ENCODE measurements at regions not wholly inside any gene's neighbourhood (a gene's known extent, or its start where the extent isn't known, plus 50 kb on each side); places are given as distances from the start of the nearest gene placed in this dataset.

DNA sequence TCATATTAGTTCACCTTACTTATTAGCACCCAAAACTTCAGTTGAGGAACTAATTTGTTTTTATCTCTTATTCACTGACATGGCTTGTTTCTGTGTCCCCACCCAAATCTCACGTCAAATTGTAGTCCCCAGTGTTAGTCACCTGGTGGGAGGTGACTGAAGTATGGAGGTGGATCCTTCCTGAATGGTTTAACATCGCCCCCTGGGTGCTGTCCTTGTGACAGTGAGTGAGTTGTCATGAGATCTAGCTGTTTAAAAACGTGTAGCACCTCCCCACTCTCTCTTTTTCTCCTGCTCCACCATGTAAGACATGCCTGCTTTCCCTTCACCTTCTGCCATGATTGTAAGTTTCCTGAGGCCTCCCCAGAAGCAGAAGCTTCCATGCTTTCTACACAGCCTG is 75.0 kb upstream of the HECTD2 start:
- TF ChIP-seq MYC (IDR thresholded peaks at IDR 0.05; ENCODE audit: low read depth, low read length) (no peak), POLR2A (IDR thresholded peaks at IDR 0.05; ENCODE audit: extremely low read depth, insufficient read length) (no peak), MAX (IDR thresholded peaks at IDR 0.05; ENCODE audit: low read depth, low read length) (no peak)
- TF ChIP-seq, protein P1, sequence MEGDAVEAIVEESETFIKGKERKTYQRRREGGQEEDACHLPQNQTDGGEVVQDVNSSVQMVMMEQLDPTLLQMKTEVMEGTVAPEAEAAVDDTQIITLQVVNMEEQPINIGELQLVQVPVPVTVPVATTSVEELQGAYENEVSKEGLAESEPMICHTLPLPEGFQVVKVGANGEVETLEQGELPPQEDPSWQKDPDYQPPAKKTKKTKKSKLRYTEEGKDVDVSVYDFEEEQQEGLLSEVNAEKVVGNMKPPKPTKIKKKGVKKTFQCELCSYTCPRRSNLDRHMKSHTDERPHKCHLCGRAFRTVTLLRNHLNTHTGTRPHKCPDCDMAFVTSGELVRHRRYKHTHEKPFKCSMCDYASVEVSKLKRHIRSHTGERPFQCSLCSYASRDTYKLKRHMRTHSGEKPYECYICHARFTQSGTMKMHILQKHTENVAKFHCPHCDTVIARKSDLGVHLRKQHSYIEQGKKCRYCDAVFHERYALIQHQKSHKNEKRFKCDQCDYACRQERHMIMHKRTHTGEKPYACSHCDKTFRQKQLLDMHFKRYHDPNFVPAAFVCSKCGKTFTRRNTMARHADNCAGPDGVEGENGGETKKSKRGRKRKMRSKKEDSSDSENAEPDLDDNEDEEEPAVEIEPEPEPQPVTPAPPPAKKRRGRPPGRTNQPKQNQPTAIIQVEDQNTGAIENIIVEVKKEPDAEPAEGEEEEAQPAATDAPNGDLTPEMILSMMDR (IDR thresholded peaks at IDR 0.05; ENCODE audit: low read depth, low read length): no peak
- DNase-seq (ENCODE audit: low read depth): peak; percentile 6
- H3K4me3 ChIP-seq (ENCODE audit: low read depth, low read length): no peak overlapping the region

DNA sequence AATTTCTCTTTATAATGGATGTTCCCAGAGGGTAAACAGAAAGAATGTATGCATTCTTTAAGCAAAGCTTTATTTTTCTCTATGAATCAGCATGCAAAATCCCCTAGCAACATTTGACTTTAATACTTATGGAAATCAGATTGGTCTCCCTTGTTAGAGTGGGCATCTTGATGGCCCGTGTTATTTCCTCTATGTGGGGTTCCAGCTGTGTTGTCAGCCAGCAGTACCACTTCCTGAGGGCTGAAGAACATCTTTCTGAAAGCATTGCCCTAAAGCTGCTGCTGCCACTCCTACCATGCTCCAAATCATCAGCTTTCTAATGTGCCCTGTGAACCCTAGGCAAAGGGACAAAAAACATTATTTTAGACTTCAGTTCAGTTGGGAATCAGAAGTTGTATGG is 70.4 kb upstream of the HECTD2 start:
- no peak overlapping the region for H3K4me3 ChIP-seq (ENCODE audit: low read depth, low read length)
- DNase-seq (ENCODE audit: low read depth): no peak
- TF ChIP-seq MAX (IDR thresholded peaks at IDR 0.05; ENCODE audit: low read depth, low read length): no peak
- no peak for TF ChIP-seq MYC (IDR thresholded peaks at IDR 0.05; ENCODE audit: low read depth, low read length)
- TF ChIP-seq POLR2A (IDR thresholded peaks at IDR 0.05; ENCODE audit: extremely low read depth, insufficient read length): no peak

GRCh38 chr10:91340613-91341362 is 69.4 kb upstream of the HECTD2 start:
- no peak for DNase-seq (ENCODE audit: low read depth)

GRCh38 chr10:91341686-91342085 is 68.5 kb upstream of the HECTD2 start:
- H3K4me3 ChIP-seq (ENCODE audit: low read depth, low read length): no peak overlapping the region
- DNase-seq (ENCODE audit: low read depth): no peak
- TF ChIP-seq POLR2A (IDR thresholded peaks at IDR 0.05; ENCODE audit: extremely low read depth, insufficient read length): no peak
- TF ChIP-seq, protein P1 (IDR thresholded peaks at IDR 0.05; ENCODE audit: low read depth, low read length): no peak
- no peak for TF ChIP-seq MYC (IDR thresholded peaks at IDR 0.05; ENCODE audit: low read depth, low read length)
- TF ChIP-seq MAX (IDR thresholded peaks at IDR 0.05; ENCODE audit: low read depth, low read length): no peak

More at GRCh38 chr10:91340613-91341362, 69.4 kb upstream of the HECTD2 start:
- H3K4me3 ChIP-seq (ENCODE audit: low read depth, low read length): no peak overlapping the region
- TF ChIP-seq MAX (IDR thresholded peaks at IDR 0.05; ENCODE audit: low read depth, low read length) (no peak), MYC (IDR thresholded peaks at IDR 0.05; ENCODE audit: low read depth, low read length) (no peak)
- TF ChIP-seq, protein P1 (IDR thresholded peaks at IDR 0.05; ENCODE audit: low read depth, low read length): no peak

GRCh38 chr10:91343010-91343409 is 67.1 kb upstream of the HECTD2 start:
- TF ChIP-seq MAX (IDR thresholded peaks at IDR 0.05; ENCODE audit: low read depth, low read length): no peak
- TF ChIP-seq, protein P1 (IDR thresholded peaks at IDR 0.05; ENCODE audit: low read depth, low read length): no peak
- TF ChIP-seq POLR2A (IDR thresholded peaks at IDR 0.05; ENCODE audit: extremely low read depth, insufficient read length): no peak
- TF ChIP-seq MYC (IDR thresholded peaks at IDR 0.05; ENCODE audit: low read depth, low read length): no peak
- H3K4me3 ChIP-seq (ENCODE audit: low read depth, low read length): no peak overlapping the region
- no peak for DNase-seq (ENCODE audit: low read depth)

- no peak overlapping the region for H3K4me3 ChIP-seq (ENCODE audit: low read depth, low read length)
- TF ChIP-seq MYC (IDR thresholded peaks at IDR 0.05; ENCODE audit: low read depth, low read length) (no peak), POLR2A (IDR thresholded peaks at IDR 0.05; ENCODE audit: extremely low read depth, insufficient read length) (no peak), MAX (IDR thresholded peaks at IDR 0.05; ENCODE audit: low read depth, low read length) (no peak)
- TF ChIP-seq, protein P1 (IDR thresholded peaks at IDR 0.05; ENCODE audit: low read depth, low read length): no peak
- no peak for DNase-seq (ENCODE audit: low read depth)
Observed at GRCh38 chr10:91344117-91344856, 65.9 kb upstream of the HECTD2 start.
